Stomach smooth muscle (tissue), 2 donors: ENCODE measurements at regions not wholly inside any gene's neighbourhood (a gene's known extent, or its start where the extent isn't known, plus 50 kb on each side); places are given as distances from the start of the nearest gene placed in this dataset.
"Not testable (repeated sequence)": the region's sequence is repeated elsewhere in the genome, so short reads cannot be mapped to it uniquely, and the experiment has no call there.

Source experiments
- H3K27ac ChIP-seq: one replicate; pipeline ENCODE4 v1.7.0; 2013; ENCODE audit warnings: mild to moderate bottlenecking, low read length, inconsistent platforms
- H3K27me3 ChIP-seq, 2 donors: one replicate each; pipeline ENCODE4 v1.7.0; 2013; ENCODE audit warnings: low read length in 2 of 2; ENCODE audit not compliant: insufficient read depth in 2 of 2, control insufficient read depth in 1 of 2
- H3K36me3 ChIP-seq, 2 donors: one replicate each; pipeline ENCODE4 v1.7.0; 2013; ENCODE audit warnings: low read length in 2 of 2; ENCODE audit not compliant: control insufficient read depth in 2 of 2, insufficient read depth in 2 of 2
- H3K4me1 ChIP-seq: one replicate; pipeline ENCODE4 v1.7.0; 2013; ENCODE audit warnings: low read length; ENCODE audit not compliant: control insufficient read depth, insufficient read depth
- H3K4me3 ChIP-seq, 2 donors: one replicate each; pipeline ENCODE4 v1.7.0; 2013; ENCODE audit warnings: low read length in 2 of 2
- H3K9ac ChIP-seq, 2 donors: one replicate each; pipeline ENCODE4 v1.7.0; 2013; ENCODE audit warnings: low read length in 2 of 2, mild to moderate bottlenecking in 1 of 2
- H3K9me3 ChIP-seq, 2 donors: one replicate each; pipeline ENCODE4 v1.7.0; 2013; ENCODE audit warnings: low read length in 2 of 2; ENCODE audit not compliant: control insufficient read depth in 2 of 2
- donor health status: healthy.
- donor health status: Pancreatic carcinoma.

GRCh38 chr15:36447373-36447772 lies 132.1 kb upstream of the CDIN1 start:
- H3K4me3 ChIP-seq: no peak overlapping the region
- H3K27ac ChIP-seq: no peak overlapping the region
- no peaks in the 10 kb centered on the region for H3K27me3 ChIP-seq
- H3K9ac ChIP-seq: no peak overlapping the region
- no peaks in the 10 kb centered on the region for H3K4me1 ChIP-seq
- no peaks in the 10 kb centered on the region for H3K9me3 ChIP-seq
- H3K36me3 ChIP-seq: no peaks in the 10 kb centered on the region

GRCh38 chr15:36448418-36448817 lies 131.0 kb upstream of the CDIN1 start:
- H3K4me3 ChIP-seq: no peak overlapping the region
- no peaks in the 10 kb centered on the region for H3K9me3 ChIP-seq
- no peak overlapping the region for H3K9ac ChIP-seq
- no peaks in the 10 kb centered on the region for H3K4me1 ChIP-seq
- H3K27me3 ChIP-seq: no peaks in the 10 kb centered on the region
- no peaks in the 10 kb centered on the region for H3K36me3 ChIP-seq
- H3K27ac ChIP-seq: no peak overlapping the region

- H3K27ac ChIP-seq: no peak overlapping the region
- H3K27me3 ChIP-seq: no peaks in the 10 kb centered on the region
Measured at GRCh38 chr15:36449084-36449661, 130.3 kb upstream of the CDIN1 start.

GRCh38 chr15:36449662-36450145 lies 129.7 kb upstream of the CDIN1 start:
- H3K9me3 ChIP-seq: no peaks in the 10 kb centered on the region
- no peaks in the 10 kb centered on the region for H3K27me3 ChIP-seq
- no peak overlapping the region for H3K9ac ChIP-seq
- no peak overlapping the region for H3K4me3 ChIP-seq
- H3K27ac ChIP-seq: no peak overlapping the region
- no peaks in the 10 kb centered on the region for H3K4me1 ChIP-seq
- H3K36me3 ChIP-seq: no peaks in the 10 kb centered on the region

More at GRCh38 chr15:36449084-36449661, 130.3 kb upstream of the CDIN1 start:
- no peaks in the 10 kb centered on the region for H3K9me3 ChIP-seq
- no peaks in the 10 kb centered on the region for H3K4me1 ChIP-seq
- H3K4me3 ChIP-seq: no peak overlapping the region
- H3K36me3 ChIP-seq: no peaks in the 10 kb centered on the region
- no peak overlapping the region for H3K9ac ChIP-seq

GRCh38 chr15:36454244-36454643 lies 125.2 kb upstream of the CDIN1 start:
- not testable (repeated sequence) for H3K36me3 ChIP-seq, H3K9ac ChIP-seq, H3K27ac ChIP-seq, H3K27me3 ChIP-seq, H3K4me3 ChIP-seq, H3K4me1 ChIP-seq, H3K9me3 ChIP-seq

GRCh38 chr15:36458411-36458810 lies 121.0 kb upstream of the CDIN1 start:
- Histone ChIP-seq H3K27me3 (no peaks in the 10 kb centered on the region), H3K27ac (no peak overlapping the region), H3K4me3 (no peak overlapping the region), H3K9me3 (no peaks in the 10 kb centered on the region), H3K9ac (no peak overlapping the region), H3K4me1 (no peaks in the 10 kb centered on the region), H3K36me3 (no peaks in the 10 kb centered on the region)

- Histone ChIP-seq H3K27ac (no peak overlapping the region), H3K4me1 (no peaks in the 10 kb centered on the region), H3K27me3 (no peaks in the 10 kb centered on the region), H3K4me3 (no peak overlapping the region), H3K36me3 (no peaks in the 10 kb centered on the region), H3K9ac (no peak overlapping the region), H3K9me3 (peaks cover 0 to 2% of the 10 kb centered on the region in 2 donors)
Measured at GRCh38 chr15:36465304-36465703, 114.1 kb upstream of the CDIN1 start.

GRCh38 chr15:36468746-36469145 lies 110.7 kb upstream of the CDIN1 start:
- no peak overlapping the region for H3K27ac ChIP-seq
- peaks cover 0 to 2% of the 10 kb centered on the region in 2 donors for H3K9me3 ChIP-seq
- H3K9ac ChIP-seq: no peak overlapping the region
- H3K4me3 ChIP-seq: no peak overlapping the region
- H3K4me1 ChIP-seq: no peaks in the 10 kb centered on the region
- H3K36me3 ChIP-seq: no peaks in the 10 kb centered on the region
- H3K27me3 ChIP-seq: no peaks in the 10 kb centered on the region

- H3K9ac ChIP-seq: no peak overlapping the region
- H3K4me1 ChIP-seq: no peaks in the 10 kb centered on the region
- no peaks in the 10 kb centered on the region for H3K36me3 ChIP-seq
- H3K27me3 ChIP-seq: no peaks in the 10 kb centered on the region
- peaks cover 0 to 2% of the 10 kb centered on the region in 2 donors for H3K9me3 ChIP-seq
- H3K4me3 ChIP-seq: no peak overlapping the region
- no peak overlapping the region for H3K27ac ChIP-seq
Measured at GRCh38 chr15:36469311-36469966, 110.0 kb upstream of the CDIN1 start.

- Histone ChIP-seq H3K27ac (no peak overlapping the region), H3K4me3 (no peak overlapping the region), H3K4me1 (no peaks in the 10 kb centered on the region), H3K27me3 (no peaks in the 10 kb centered on the region), H3K36me3 (no peaks in the 10 kb centered on the region), H3K9ac (no peak overlapping the region), H3K9me3 (no peaks in the 10 kb centered on the region)
Measured at GRCh38 chr15:36472672-36473071, 106.8 kb upstream of the CDIN1 start.

- H3K9ac ChIP-seq: no peak overlapping the region
- H3K27ac ChIP-seq: no peak overlapping the region
- no peaks in the 10 kb centered on the region for H3K9me3 ChIP-seq
- no peaks in the 10 kb centered on the region for H3K36me3 ChIP-seq
- H3K27me3 ChIP-seq: no peaks in the 10 kb centered on the region
- H3K4me3 ChIP-seq: no peak overlapping the region
- H3K4me1 ChIP-seq: no peaks in the 10 kb centered on the region
Measured at GRCh38 chr15:36478561-36478960, 100.9 kb upstream of the CDIN1 start.
